A549 (cell line): ENCODE measurements at regions not wholly inside any gene's neighbourhood (a gene's known extent, or its start where the extent isn't known, plus 50 kb on each side); places are given as distances from the start of the nearest gene placed in this dataset.

Experiments
- ATAC-seq, 2 experiments: fragments of 200-7000 bp in 1 of 2; fragments of >200 bp in 1 of 2; cut with Nextera tagmentation in 1 of 2; cut with Tn5 transposase in 1 of 2; 3 replicates each; pipeline versions ENCODE4 v1.8.0 to v1.9.1; 2018 to 2020; ENCODE audit warnings: mild to moderate bottlenecking in 1 of 2, moderate library complexity in 1 of 2
- CTCF ChIA-PET: fragments of 300-600 bp; sonication (Branson Sonifier 250); formaldehyde crosslinking; extraction: SDS; loops from one replicate; lab custom pipeline; 2021; ENCODE audit warnings: antibody characterized with exemption, inconsistent platforms; lab: Yijun Ruan, JAX
- POLR2A ChIA-PET: fragments of 350-600 bp; formaldehyde crosslinking; extraction: SDS; loops from one replicate; lab custom pipeline; 2021; ENCODE audit warnings: antibody characterized with exemption, inconsistent platforms; lab: Yijun Ruan, JAX
- DNase-seq, 2 experiments: peaks; one replicate each; pipeline versions ENCODE4 v3.0.0 to v3.0.0-alpha.2; 2011 to 2016; ENCODE audit warnings: low read depth in 1 of 2, low spot score in 1 of 2
- FAIRE-seq: peaks from 2 replicates; lab custom pipeline; 2011; peaks lifted over from hg19 to GRCh38; lab: Jason Lieb, UNC
- H3K27ac ChIP-seq, 2 experiments: fragments of >200 bp; sonication (Bioruptor Twin); formaldehyde crosslinking; 3 replicates each; pipeline ENCODE4 v1.5.1; 2016 to 2017
- H3K4me1 ChIP-seq: fragments of >200 bp; sonication (Bioruptor Twin); formaldehyde crosslinking; 3 replicates; pipeline ENCODE4 v1.6.1; 2016
- H3K4me2 ChIP-seq: fragments of >200 bp; sonication (Bioruptor Twin); formaldehyde crosslinking; 3 replicates; pipeline ENCODE4 v1.6.1; 2016
- H3K4me3 ChIP-seq: fragments of >200 bp; sonication (Bioruptor Twin); formaldehyde crosslinking; 3 replicates; pipeline ENCODE4 v1.5.1; 2016
- H3K9me3 ChIP-seq: fragments of >200 bp; sonication (Bioruptor Twin); formaldehyde crosslinking; 3 replicates; pipeline ENCODE4 v1.6.1; 2016
- CBX8 ChIP-seq: fragments of 200-600 bp; sonication (generic); IDR thresholded peaks from 2 replicates; pipeline ENCODE4 v1.6.1; 2016
- CHD4 ChIP-seq: fragments of 200-600 bp; sonication (generic); IDR thresholded peaks from 2 replicates; pipeline ENCODE4 v1.6.1; 2016; ENCODE audit warnings: antibody characterized with exemption, mild to moderate bottlenecking, borderline replicate concordance
- EHF ChIP-seq: fragments of 250-450 bp; sonication (Bioruptor Pico); IDR thresholded peaks from 2 replicates; pipeline ENCODE4 v1.5.0; 2020; ENCODE audit warnings: mild to moderate bottlenecking
- EHMT2 ChIP-seq: fragments of 200-600 bp; sonication (generic); IDR thresholded peaks from 2 replicates; pipeline ENCODE4 v1.6.1; 2016; ENCODE audit warnings: antibody characterized with exemption, low read depth, mild to moderate bottlenecking, moderate library complexity
- ESRRA ChIP-seq: fragments of 150-350 bp; IDR thresholded peaks from 2 replicates; pipeline ENCODE4 v1.6.1; 2014; ENCODE audit warnings: mild to moderate bottlenecking, low read length, borderline replicate concordance
- FOSL2 ChIP-seq, 2 experiments: fragments of 450-650 bp in 1 of 2; fragments of >200 bp in 1 of 2; sonication (Bioruptor Twin) in 1 of 2; formaldehyde crosslinking; IDR thresholded peaks; 2 replicates each; pipeline versions ENCODE4 v1.5.0 to v1.6.1; 2016 to 2020; ENCODE audit warnings: mild to moderate bottlenecking in 1 of 2, moderate library complexity in 1 of 2
- GATA3 ChIP-seq: IDR thresholded peaks from 2 replicates; pipeline ENCODE4 v1.6.1; 2012; ENCODE audit warnings: borderline replicate concordance
- HOXB13 ChIP-seq: fragments of 250-450 bp; sonication (Bioruptor Pico); IDR thresholded peaks from 2 replicates; pipeline ENCODE4 v1.5.0; 2020; ENCODE audit warnings: low read depth, mild to moderate bottlenecking, moderate library complexity
- HOXB5 ChIP-seq: fragments of 250-450 bp; sonication (Bioruptor Pico); IDR thresholded peaks from 2 replicates; pipeline ENCODE4 v1.5.0; 2020; ENCODE audit warnings: mild to moderate bottlenecking, moderate library complexity
- MAFK ChIP-seq: fragments of 450-650 bp; IDR thresholded peaks from 2 replicates; pipeline ENCODE4 v1.6.1; 2014; ENCODE audit not compliant: partially characterized antibody
- MAZ ChIP-seq: fragments of 150-350 bp; IDR thresholded peaks from 2 replicates; pipeline ENCODE4 v1.6.1; 2014; ENCODE audit warnings: antibody characterized with exemption, low read depth, low read length, borderline replicate concordance
- MYC ChIP-seq: IDR thresholded peaks from 2 replicates; pipeline ENCODE4 v1.6.1; 2012; ENCODE audit warnings: mild to moderate bottlenecking, inconsistent platforms, low read length, improper control_type of control experiment, borderline replicate concordance
- NFE2L2 ChIP-seq: fragments of 150-350 bp; conservative IDR thresholded peaks from 2 replicates; pipeline ENCODE4 v1.6.1; 2014; ENCODE audit warnings: low read length
- NPAS2 ChIP-seq: fragments of 250-450 bp; sonication (Bioruptor Pico); IDR thresholded peaks from 2 replicates; pipeline ENCODE4 v1.8.0; 2022; ENCODE audit warnings: mild to moderate bottlenecking, moderate library complexity, borderline replicate concordance
- NR3C1 ChIP-seq: fragments of >200 bp; sonication (Bioruptor Twin); formaldehyde crosslinking; IDR thresholded peaks from 3 replicates; pipeline ENCODE4 v1.6.1; 2017
- PHF8 ChIP-seq: fragments of 200-600 bp; sonication (generic); IDR thresholded peaks from 2 replicates; pipeline ENCODE4 v1.6.1; 2016; ENCODE audit warnings: low read depth, mild to moderate bottlenecking, antibody characterized with exemption, moderate library complexity, borderline replicate concordance
- POLR2AphosphoS2 ChIP-seq: conservative IDR thresholded peaks from 2 replicates; pipeline ENCODE4 v1.6.1; 2012; ENCODE audit warnings: low read length, improper control_type of control experiment, inconsistent platforms
- RAD21 ChIP-seq, 2 experiments: fragments of >200 bp in 1 of 2; sonication (Bioruptor Twin) in 1 of 2; formaldehyde crosslinking in 1 of 2; IDR thresholded peaks in 1 of 2; conservative IDR thresholded peaks in 1 of 2; 2 replicates in 1 of 2; 3 replicates in 1 of 2; pipeline ENCODE4 v1.6.1; 2012 to 2018; ENCODE audit warnings: inconsistent platforms in 1 of 2
- RFX5 ChIP-seq: fragments of 450-650 bp; IDR thresholded peaks from 2 replicates; pipeline ENCODE4 v1.7.1; 2014; ENCODE audit warnings: antibody characterized with exemption, mild to moderate bottlenecking, moderate library complexity
- TFCP2L1 ChIP-seq: fragments of 250-450 bp; sonication (Bioruptor Pico); IDR thresholded peaks from 2 replicates; pipeline ENCODE4 v1.5.0; 2021; ENCODE audit warnings: mild to moderate bottlenecking
- TP53 ChIP-seq: fragments of 250-450 bp; sonication (Bioruptor Pico); IDR thresholded peaks from 2 replicates; pipeline ENCODE4 v1.5.0; 2021; ENCODE audit warnings: mild to moderate bottlenecking, moderate library complexity
- ZC3H11A ChIP-seq: fragments of 450-650 bp; IDR thresholded peaks from 2 replicates; pipeline ENCODE4 v1.6.1; 2014; ENCODE audit warnings: antibody characterized with exemption, mild to moderate bottlenecking
- WGBS: methylation state at CpG from one replicate; pipeline ENCODE4 v1.1.6; 2017; ENCODE audit errors: missing lambda C conversion rate; 5-methylcytosine and 5-hydroxymethylcytosine counted together
- TF ChIP-seq, protein P1 (sequence below): IDR thresholded peaks from 2 replicates; pipeline ENCODE4 v1.6.1; 2012; ENCODE audit warnings: low read depth, borderline replicate concordance
- TF ChIP-seq, protein P2 (sequence below): fragments of 450-650 bp; IDR thresholded peaks from 2 replicates; pipeline ENCODE4 v1.6.1; 2014; ENCODE audit warnings: antibody characterized with exemption
- TF ChIP-seq, protein P3 (sequence below): fragments of 250-450 bp; sonication (Bioruptor Pico); IDR thresholded peaks from 2 replicates; pipeline ENCODE4 v1.5.0; 2021; ENCODE audit warnings: mild to moderate bottlenecking, moderate library complexity, borderline replicate concordance

DNA sequence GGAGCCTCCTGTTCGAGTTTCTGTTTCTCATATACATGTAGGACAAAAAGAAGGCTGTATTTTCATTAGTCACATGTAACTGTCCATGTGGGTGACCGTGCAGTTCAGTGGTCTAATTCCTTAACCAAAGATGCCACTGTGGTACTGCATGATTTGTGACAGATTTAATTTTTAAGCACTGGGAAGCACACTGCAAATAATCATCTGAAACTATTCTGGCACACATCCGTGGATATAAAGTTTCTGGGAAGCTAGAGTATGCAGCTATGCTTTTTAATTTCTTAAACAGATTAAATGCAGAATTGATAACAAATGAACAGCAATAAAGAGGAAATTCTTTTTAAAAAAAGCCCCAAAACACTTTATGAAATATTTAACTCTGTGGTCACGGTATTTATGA, 254.8 kb downstream of the LMO4 start:
- ChIA-PET POLR2A (no interaction called here), CTCF (no interaction called here)
- Histone ChIP-seq H3K4me1 (no peaks in the 10 kb centered on the region), H3K4me2 (no peak overlapping the region), H3K9me3 (no peaks in the 10 kb centered on the region), H3K4me3 (no peak overlapping the region), H3K27ac (no peak overlapping the region)
- no peak for FAIRE-seq
- 38% methylated on average over 4 of the region's 4 CpGs for WGBS
- DNase-seq, result no peak
- TF ChIP-seq, protein P1, sequence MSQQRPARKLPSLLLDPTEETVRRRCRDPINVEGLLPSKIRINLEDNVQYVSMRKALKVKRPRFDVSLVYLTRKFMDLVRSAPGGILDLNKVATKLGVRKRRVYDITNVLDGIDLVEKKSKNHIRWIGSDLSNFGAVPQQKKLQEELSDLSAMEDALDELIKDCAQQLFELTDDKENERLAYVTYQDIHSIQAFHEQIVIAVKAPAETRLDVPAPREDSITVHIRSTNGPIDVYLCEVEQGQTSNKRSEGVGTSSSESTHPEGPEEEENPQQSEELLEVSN, result no peak
- no peak for TF ChIP-seq GATA3
- no peak for TF ChIP-seq TFCP2L1
- TF ChIP-seq HOXB13 (CRISPR knock-in tag), result no peak
- TF ChIP-seq CHD4, result no peak
- no peak for TF ChIP-seq POLR2AphosphoS2
- no peak for TF ChIP-seq NFE2L2
- TF ChIP-seq TP53, result no peak
- TF ChIP-seq FOSL2 (IDR thresholded peaks at IDR 0.05), result no peak
- no peak for TF ChIP-seq FOSL2 (CRISPR knock-in tag; IDR thresholded peaks at IDR 0.05)
- TF ChIP-seq MAZ, result no peak
- TF ChIP-seq ESRRA, result no peak
- TF ChIP-seq, protein P2, sequence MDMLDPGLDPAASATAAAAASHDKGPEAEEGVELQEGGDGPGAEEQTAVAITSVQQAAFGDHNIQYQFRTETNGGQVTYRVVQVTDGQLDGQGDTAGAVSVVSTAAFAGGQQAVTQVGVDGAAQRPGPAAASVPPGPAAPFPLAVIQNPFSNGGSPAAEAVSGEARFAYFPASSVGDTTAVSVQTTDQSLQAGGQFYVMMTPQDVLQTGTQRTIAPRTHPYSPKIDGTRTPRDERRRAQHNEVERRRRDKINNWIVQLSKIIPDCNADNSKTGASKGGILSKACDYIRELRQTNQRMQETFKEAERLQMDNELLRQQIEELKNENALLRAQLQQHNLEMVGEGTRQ, result no peak
- no peak for TF ChIP-seq EHF
- TF ChIP-seq RFX5, result no peak
- TF ChIP-seq ZC3H11A, result no peak
- TF ChIP-seq MYC, result no peak
- TF ChIP-seq, protein P3, sequence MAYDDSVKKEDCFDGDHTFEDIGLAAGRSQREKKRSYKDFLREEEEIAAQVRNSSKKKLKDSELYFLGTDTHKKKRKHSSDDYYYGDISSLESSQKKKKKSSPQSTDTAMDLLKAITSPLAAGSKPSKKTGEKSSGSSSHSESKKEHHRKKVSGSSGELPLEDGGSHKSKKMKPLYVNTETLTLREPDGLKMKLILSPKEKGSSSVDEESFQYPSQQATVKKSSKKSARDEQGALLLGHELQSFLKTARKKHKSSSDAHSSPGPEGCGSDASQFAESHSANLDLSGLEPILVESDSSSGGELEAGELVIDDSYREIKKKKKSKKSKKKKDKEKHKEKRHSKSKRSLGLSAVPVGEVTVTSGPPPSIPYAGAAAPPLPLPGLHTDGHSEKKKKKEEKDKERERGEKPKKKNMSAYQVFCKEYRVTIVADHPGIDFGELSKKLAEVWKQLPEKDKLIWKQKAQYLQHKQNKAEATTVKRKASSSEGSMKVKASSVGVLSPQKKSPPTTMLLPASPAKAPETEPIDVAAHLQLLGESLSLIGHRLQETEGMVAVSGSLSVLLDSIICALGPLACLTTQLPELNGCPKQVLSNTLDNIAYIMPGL, result no peak
- no peak for ATAC-seq

DNA sequence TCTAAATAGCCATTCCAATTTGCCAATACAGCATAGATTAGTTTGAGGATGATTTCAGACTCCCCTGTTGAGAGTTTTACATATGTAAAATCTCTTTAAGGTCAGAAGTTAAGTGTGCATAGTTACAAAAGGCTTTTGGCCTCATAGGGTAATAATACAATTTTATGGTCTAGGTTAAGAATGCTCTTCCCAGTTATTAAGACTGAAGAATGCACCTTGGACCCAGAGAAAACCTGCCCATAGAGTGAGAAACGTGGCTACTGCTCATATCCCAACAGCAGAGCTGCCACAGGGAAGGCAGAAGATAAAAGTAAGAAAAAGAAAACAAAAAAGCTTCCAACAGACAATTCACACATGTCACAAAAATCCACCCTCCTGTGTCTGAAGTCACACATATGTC, 255.9 kb downstream of the LMO4 start:
- 27% methylated on average over 1 of the region's 1 CpG for WGBS
- H3K4me3 ChIP-seq, result no peak overlapping the region
- CTCF ChIA-PET, result no interaction called here
- TF ChIP-seq CBX8 (no peak), NPAS2 (no peak), NR3C1 (no peak), POLR2AphosphoS2 (no peak), ESRRA (no peak), GATA3 (no peak), MAFK (no peak), EHF (no peak), PHF8 (no peak), HOXB5 (no peak), RAD21 (conservative IDR thresholded peaks at IDR 0.05 in 1 of 2, IDR thresholded peaks at IDR 0.05 in 1 of 2) (no peak), EHMT2 (no peak)
- TF ChIP-seq, protein P1, result no peak
- TF ChIP-seq, all 56 proteins: peak for 0
- H3K4me2 ChIP-seq, result no peak overlapping the region
- POLR2A ChIA-PET, result no interaction called here
- ATAC-seq, result no peak
- no peaks in the 10 kb centered on the region for H3K9me3 ChIP-seq
- no peaks in the 10 kb centered on the region for H3K4me1 ChIP-seq
- no peak overlapping the region for H3K27ac ChIP-seq
- no peak for FAIRE-seq
- DNase-seq, result no peak
